ENCODE measurements at regions not wholly inside any gene's neighbourhood (a gene's known extent, or its start where the extent isn't known, plus 50 kb on each side); places are given as distances from the start of the nearest gene placed in this dataset.
A peak's percentile ranks its signal among the peaks of the same experiment; 100 is the strongest.

- 94% methylated on average over 3 of the region's 3 CpGs for WGBS
- no peak overlapping the region for H3K4me3 ChIP-seq (ENCODE audit: low read depth, low read length)
- no peak for DNase-seq (ENCODE audit: extremely low spot score)
- H3K36me3 ChIP-seq (ENCODE audit: insufficient read depth), result no peaks in the 10 kb centered on the region
- H3K27ac ChIP-seq (ENCODE audit: low read depth), result no peak overlapping the region
- peaks cover 2% of the 10 kb centered on the region for H3K4me1 ChIP-seq (ENCODE audit: insufficient read depth)
Measured at GRCh38 chr1:201589186-201589585, 50.3 kb downstream of the NAV1 start.

GRCh38 chr1:201590474-201590873 is 51.5 kb downstream of the NAV1 start:
- WGBS, result 91% methylated on average over 10 of the region's 10 CpGs
- no peak for DNase-seq (ENCODE audit: extremely low spot score)
- H3K4me1 ChIP-seq (ENCODE audit: insufficient read depth), result peaks cover 2% of the 10 kb centered on the region
- H3K27ac ChIP-seq (ENCODE audit: low read depth), result no peak overlapping the region
- H3K4me3 ChIP-seq (ENCODE audit: low read depth, low read length), result no peak overlapping the region
- no peaks in the 10 kb centered on the region for H3K36me3 ChIP-seq (ENCODE audit: insufficient read depth)

GRCh38 chr1:201591348-201591747 is 52.4 kb downstream of the NAV1 start:
- WGBS, result 77% methylated on average over 2 of the region's 2 CpGs
- no peak for DNase-seq (ENCODE audit: extremely low spot score)
- H3K36me3 ChIP-seq (ENCODE audit: insufficient read depth), result no peaks in the 10 kb centered on the region
- peaks cover 2% of the 10 kb centered on the region for H3K4me1 ChIP-seq (ENCODE audit: insufficient read depth)
- no peak overlapping the region for H3K27ac ChIP-seq (ENCODE audit: low read depth)
- H3K4me3 ChIP-seq (ENCODE audit: low read depth, low read length), result no peak overlapping the region

GRCh38 chr1:201591981-201592380 is 53.1 kb downstream of the NAV1 start:
- no peak for DNase-seq (ENCODE audit: extremely low spot score)
- no peak overlapping the region for H3K4me3 ChIP-seq (ENCODE audit: low read depth, low read length)
- H3K4me1 ChIP-seq (ENCODE audit: insufficient read depth), result peaks cover 2% of the 10 kb centered on the region
- 97% methylated on average over 3 of the region's 3 CpGs for WGBS
- H3K36me3 ChIP-seq (ENCODE audit: insufficient read depth), result no peaks in the 10 kb centered on the region
- H3K27ac ChIP-seq (ENCODE audit: low read depth), result no peak overlapping the region

GRCh38 chr1:201593200-201593921 is 54.4 kb downstream of the NAV1 start:
- peak overlapping the region; percentile 11 for H3K27ac ChIP-seq (ENCODE audit: low read depth)
- WGBS, result 35% methylated on average over 7 of the region's 7 CpGs

GRCh38 chr1:201594575-201595245 is 55.8 kb downstream of the NAV1 start:
- no peak for DNase-seq (ENCODE audit: extremely low spot score)
- Histone ChIP-seq H3K4me1 (ENCODE audit: insufficient read depth) (peaks cover 2% of the 10 kb centered on the region), H3K36me3 (ENCODE audit: insufficient read depth) (no peaks in the 10 kb centered on the region), H3K4me3 (ENCODE audit: low read depth, low read length) (no peak overlapping the region), H3K27ac (ENCODE audit: low read depth) (no peak overlapping the region)
- 59% methylated on average over 9 of the region's 9 CpGs for WGBS

More at GRCh38 chr1:201593200-201593921, 54.4 kb downstream of the NAV1 start:
- Histone ChIP-seq H3K4me1 (ENCODE audit: insufficient read depth) (peaks cover 2% of the 10 kb centered on the region), H3K36me3 (ENCODE audit: insufficient read depth) (no peaks in the 10 kb centered on the region), H3K4me3 (ENCODE audit: low read depth, low read length) (no peak overlapping the region)
- DNase-seq (ENCODE audit: extremely low spot score), result no peak

- Histone ChIP-seq H3K27ac (ENCODE audit: low read depth) (no peak overlapping the region), H3K36me3 (ENCODE audit: insufficient read depth) (no peaks in the 10 kb centered on the region), H3K4me3 (ENCODE audit: low read depth, low read length) (no peak overlapping the region), H3K4me1 (ENCODE audit: insufficient read depth) (peaks cover 2% of the 10 kb centered on the region)
- DNase-seq (ENCODE audit: extremely low spot score), result no peak
- 82% methylated on average over 4 of the region's 4 CpGs for WGBS
Measured at GRCh38 chr1:201595381-201595780, 56.5 kb downstream of the NAV1 start.

GRCh38 chr1:201596101-201596868 is 57.4 kb downstream of the NAV1 start:
- WGBS, result 92% methylated on average over 4 of the region's 4 CpGs
- H3K4me1 ChIP-seq (ENCODE audit: insufficient read depth), result peaks cover 2% of the 10 kb centered on the region
- H3K27ac ChIP-seq (ENCODE audit: low read depth), result no peak overlapping the region
- H3K4me3 ChIP-seq (ENCODE audit: low read depth, low read length), result no peak overlapping the region
- DNase-seq (ENCODE audit: extremely low spot score), result no peak
- no peaks in the 10 kb centered on the region for H3K36me3 ChIP-seq (ENCODE audit: insufficient read depth)

- Histone ChIP-seq H3K36me3 (ENCODE audit: insufficient read depth) (no peaks in the 10 kb centered on the region), H3K4me1 (ENCODE audit: insufficient read depth) (no peaks in the 10 kb centered on the region), H3K27ac (ENCODE audit: low read depth) (no peak overlapping the region), H3K4me3 (ENCODE audit: low read depth, low read length) (no peak overlapping the region)
- WGBS, result 67% methylated on average over 15 of the region's 15 CpGs
- no peak for DNase-seq (ENCODE audit: extremely low spot score)
Measured at GRCh38 chr1:201597551-201598230, 58.8 kb downstream of the NAV1 start.

GRCh38 chr1:201598396-201598795 is 59.5 kb downstream of the NAV1 start:
- Histone ChIP-seq H3K4me3 (ENCODE audit: low read depth, low read length) (no peak overlapping the region), H3K4me1 (ENCODE audit: insufficient read depth) (no peaks in the 10 kb centered on the region), H3K27ac (ENCODE audit: low read depth) (no peak overlapping the region), H3K36me3 (ENCODE audit: insufficient read depth) (no peaks in the 10 kb centered on the region)
- DNase-seq (ENCODE audit: extremely low spot score), result no peak
- WGBS, result 89% methylated on average over 10 of the region's 10 CpGs

- Histone ChIP-seq H3K4me3 (ENCODE audit: low read depth, low read length) (no peak overlapping the region), H3K4me1 (ENCODE audit: insufficient read depth) (no peaks in the 10 kb centered on the region), H3K27ac (ENCODE audit: low read depth) (no peak overlapping the region), H3K36me3 (ENCODE audit: insufficient read depth) (no peaks in the 10 kb centered on the region)
- DNase-seq (ENCODE audit: extremely low spot score), result no peak
- WGBS, result 47% methylated on average over 1 of the region's 1 CpG
Measured at GRCh38 chr1:201598973-201599372, 60.0 kb downstream of the NAV1 start.

- Histone ChIP-seq H3K27ac (ENCODE audit: low read depth) (no peak overlapping the region), H3K36me3 (ENCODE audit: insufficient read depth) (no peaks in the 10 kb centered on the region), H3K4me1 (ENCODE audit: insufficient read depth) (no peaks in the 10 kb centered on the region), H3K4me3 (ENCODE audit: low read depth, low read length) (no peak overlapping the region)
- 68% methylated on average over 8 of the region's 8 CpGs for WGBS
- DNase-seq (ENCODE audit: extremely low spot score), result no peak
Measured at GRCh38 chr1:201599548-201599947, 60.6 kb downstream of the NAV1 start.

GRCh38 chr1:201602413-201603265 is 63.7 kb downstream of the NAV1 start:
- H3K4me1 ChIP-seq (ENCODE audit: insufficient read depth), result no peaks in the 10 kb centered on the region
- no peak overlapping the region for H3K27ac ChIP-seq (ENCODE audit: low read depth)
- DNase-seq (ENCODE audit: extremely low spot score), result no peak
- H3K4me3 ChIP-seq (ENCODE audit: low read depth, low read length), result no peak overlapping the region
- WGBS, result 40% methylated on average over 7 of the region's 7 CpGs
- H3K36me3 ChIP-seq (ENCODE audit: insufficient read depth), result no peaks in the 10 kb centered on the region

Measured in urinary bladder (tissue), 3 donors.